Breast epithelium (tissue), 4 donors: ENCODE measurements at regions not wholly inside any gene's neighbourhood (a gene's known extent, or its start where the extent isn't known, plus 50 kb on each side); places are given as distances from the start of the nearest gene placed in this dataset.

Experiments
- DNase-seq, 2 donors: peaks; one replicate each; pipeline ENCODE4 v3.0.0-alpha.2; 2019; ENCODE audit warnings: low spot score in 2 of 2
- H3K27ac ChIP-seq, 2 donors: fragments of 200-600 bp; sonication (generic) in 1 of 2; one replicate each; pipeline ENCODE4 v1.5.1; 2016 to 2019; ENCODE audit warnings: mild to moderate bottlenecking in 1 of 2
- H3K27me3 ChIP-seq, 2 donors: fragments of 200-600 bp; sonication (generic) in 1 of 2; one replicate each; pipeline versions ENCODE4 v1.5.1 to v1.6.0; 2017 to 2019; ENCODE audit warnings: control low read depth in 1 of 2, mild to moderate bottlenecking in 1 of 2
- H3K36me3 ChIP-seq: fragments of 200-600 bp; one replicate; pipeline ENCODE4 v1.5.1; 2019
- H3K4me1 ChIP-seq, 2 donors: fragments of 200-600 bp; sonication (generic); one replicate each; pipeline ENCODE4 v1.5.1; 2016 to 2019; ENCODE audit warnings: control low read depth in 1 of 2
- H3K4me3 ChIP-seq, 3 donors: fragments of 200-600 bp; sonication (generic); 1 replicate in 2 of 3; 2 replicates in 1 of 3; pipeline ENCODE4 v1.5.1; 2016 to 2019; ENCODE audit warnings: mild to moderate bottlenecking in 3 of 3, moderate library complexity in 2 of 3
- H3K9me3 ChIP-seq, 2 donors: fragments of 200-600 bp; sonication (generic) in 1 of 2; one replicate each; pipeline ENCODE4 v1.5.1; 2016 to 2019; ENCODE audit warnings: control low read depth in 1 of 2
- POLR2A ChIP-seq: fragments of 450-650 bp; IDR thresholded peaks from one replicate; pipeline ENCODE4 v1.6.1; 2016; ENCODE audit warnings: antibody characterized with exemption, mild to moderate bottlenecking, moderate library complexity
- POLR2AphosphoS5 ChIP-seq, 3 donors: sonication (generic); formaldehyde crosslinking; IDR thresholded peaks; one replicate each; pipeline ENCODE4 v1.6.1; 2017; ENCODE audit warnings: antibody characterized with exemption in 3 of 3
- intact Hi-C: fragments of 100-400 bp; cut with DNase I; formaldehyde crosslinking; loops from one replicate; pipeline ENCODE4 v1.15.1; 2023; ENCODE audit warnings: low total_unique reads
- TF ChIP-seq, protein P1 (sequence below), 3 donors: fragments of 450-650 bp; IDR thresholded peaks; one replicate each; pipeline ENCODE4 v1.5.1; 2016 to 2017; ENCODE audit warnings: antibody characterized with exemption in 3 of 3, mild to moderate bottlenecking in 3 of 3, moderate library complexity in 3 of 3

DNA sequence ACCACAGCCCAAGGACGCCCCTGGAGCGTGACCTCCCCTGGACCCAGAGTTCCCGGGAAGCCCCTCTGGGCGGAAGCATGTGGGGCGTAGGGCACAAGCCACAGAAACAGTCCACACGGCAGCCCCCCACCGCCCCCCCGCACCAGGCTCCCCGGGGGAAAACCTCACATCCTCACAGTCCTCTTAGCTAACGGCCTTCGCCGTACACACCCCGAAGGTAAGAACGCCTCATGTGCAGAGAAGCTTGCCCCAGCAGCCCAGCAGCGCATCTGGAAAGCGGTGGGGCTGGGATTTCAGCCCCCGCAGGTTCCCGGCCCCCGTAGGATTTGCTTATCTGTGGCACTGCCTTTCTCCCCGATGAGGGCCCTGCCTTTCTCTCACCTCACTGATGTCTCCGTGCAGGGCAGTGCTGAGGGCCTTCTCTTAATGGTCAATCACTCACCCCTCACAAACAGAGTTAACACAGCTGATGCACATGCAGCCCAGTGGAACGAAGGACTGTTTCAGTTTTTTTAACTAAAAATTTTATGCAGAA is 309.2 kb downstream of the BRD1 start:
- Histone ChIP-seq H3K27ac (no peak overlapping the region), H3K27me3 (peaks cover 0 to 61% of the 10 kb centered on the region in 2 donors), H3K36me3 (no peaks in the 10 kb centered on the region), H3K9me3 (peaks cover 0 to 9% of the 10 kb centered on the region in 2 donors), H3K4me1 (no peaks in the 10 kb centered on the region), H3K4me3 (no peak overlapping the region)
- TF ChIP-seq POLR2AphosphoS5 (IDR thresholded peaks at IDR 0.05), result no peak
- no peak for TF ChIP-seq POLR2A
- TF ChIP-seq, protein P1, sequence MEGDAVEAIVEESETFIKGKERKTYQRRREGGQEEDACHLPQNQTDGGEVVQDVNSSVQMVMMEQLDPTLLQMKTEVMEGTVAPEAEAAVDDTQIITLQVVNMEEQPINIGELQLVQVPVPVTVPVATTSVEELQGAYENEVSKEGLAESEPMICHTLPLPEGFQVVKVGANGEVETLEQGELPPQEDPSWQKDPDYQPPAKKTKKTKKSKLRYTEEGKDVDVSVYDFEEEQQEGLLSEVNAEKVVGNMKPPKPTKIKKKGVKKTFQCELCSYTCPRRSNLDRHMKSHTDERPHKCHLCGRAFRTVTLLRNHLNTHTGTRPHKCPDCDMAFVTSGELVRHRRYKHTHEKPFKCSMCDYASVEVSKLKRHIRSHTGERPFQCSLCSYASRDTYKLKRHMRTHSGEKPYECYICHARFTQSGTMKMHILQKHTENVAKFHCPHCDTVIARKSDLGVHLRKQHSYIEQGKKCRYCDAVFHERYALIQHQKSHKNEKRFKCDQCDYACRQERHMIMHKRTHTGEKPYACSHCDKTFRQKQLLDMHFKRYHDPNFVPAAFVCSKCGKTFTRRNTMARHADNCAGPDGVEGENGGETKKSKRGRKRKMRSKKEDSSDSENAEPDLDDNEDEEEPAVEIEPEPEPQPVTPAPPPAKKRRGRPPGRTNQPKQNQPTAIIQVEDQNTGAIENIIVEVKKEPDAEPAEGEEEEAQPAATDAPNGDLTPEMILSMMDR (IDR thresholded peaks at IDR 0.05), result no peak
- intact Hi-C loops, result no loop called here
- peak in 1 of 2 donors; percentile 33 for DNase-seq

DNA sequence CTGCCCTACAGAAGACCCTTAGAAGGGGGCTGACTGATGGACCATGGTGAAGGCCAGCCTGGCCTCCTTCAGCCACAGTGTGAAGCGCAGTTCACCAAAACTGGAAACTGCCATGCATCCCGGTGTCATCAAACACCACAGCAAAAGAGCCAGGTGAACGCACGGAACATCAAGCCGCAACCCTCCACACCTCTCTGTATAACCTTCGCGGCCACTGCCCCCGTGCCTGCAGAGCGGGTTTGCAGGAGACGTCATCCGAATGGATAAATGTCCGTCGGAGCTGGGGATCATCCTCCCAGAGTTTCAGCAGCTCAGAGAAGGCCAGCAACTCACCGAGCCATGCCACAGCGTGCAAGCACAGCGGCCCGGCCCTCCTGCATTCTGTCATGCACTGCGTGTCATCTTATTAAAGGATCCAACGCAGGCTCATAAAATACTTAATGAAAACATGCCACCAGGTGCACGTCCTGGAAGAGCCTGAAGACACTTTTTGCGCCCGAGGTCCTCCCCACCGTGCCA is 309.9 kb downstream of the BRD1 start:
- intact Hi-C loops, result no loop called here
- TF ChIP-seq POLR2AphosphoS5 (IDR thresholded peaks at IDR 0.05) (no peak), POLR2A (no peak)
- TF ChIP-seq, protein P1 (IDR thresholded peaks at IDR 0.05), result no peak
- H3K36me3 ChIP-seq, result no peaks in the 10 kb centered on the region
- H3K9me3 ChIP-seq, result peaks cover 0 to 9% of the 10 kb centered on the region in 2 donors
- H3K27ac ChIP-seq, result no peak overlapping the region
- no peak overlapping the region for H3K4me3 ChIP-seq
- peak in 1 of 2 donors; percentile 24 for DNase-seq
- no peaks in the 10 kb centered on the region for H3K4me1 ChIP-seq
- H3K27me3 ChIP-seq, result peaks cover 0 to 56% of the 10 kb centered on the region in 2 donors

DNA sequence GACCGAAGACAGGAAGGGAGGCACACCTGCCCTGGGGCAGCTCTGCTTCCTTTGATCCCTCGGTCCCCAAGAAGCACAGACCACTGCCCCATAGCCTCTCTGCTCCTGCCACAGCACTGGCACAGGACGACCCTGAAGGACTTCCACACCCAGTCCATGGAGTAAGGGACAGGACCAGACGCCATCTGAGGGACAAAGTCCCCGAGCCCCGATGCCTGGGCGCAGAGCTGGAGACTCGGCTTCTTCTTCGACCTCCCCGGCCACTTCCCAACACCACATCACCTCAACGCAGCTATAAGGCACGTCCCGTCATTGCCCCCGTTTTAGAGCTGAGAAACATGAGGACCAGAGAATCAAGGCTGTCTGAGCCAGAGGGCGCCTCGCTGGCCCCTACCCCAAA is 310.5 kb downstream of the BRD1 start:
- H3K27me3 ChIP-seq, result peaks cover 0 to 53% of the 10 kb centered on the region in 2 donors
- peaks cover 0 to 9% of the 10 kb centered on the region in 2 donors for H3K9me3 ChIP-seq
- H3K27ac ChIP-seq, result no peak overlapping the region
- DNase-seq, result peak in 1 of 2 donors; percentile 33
- H3K4me3 ChIP-seq, result no peak overlapping the region
- intact Hi-C loops, result no loop called here
- H3K4me1 ChIP-seq, result no peaks in the 10 kb centered on the region
- no peaks in the 10 kb centered on the region for H3K36me3 ChIP-seq
- TF ChIP-seq POLR2AphosphoS5 (IDR thresholded peaks at IDR 0.05) (no peak), POLR2A (no peak)
- TF ChIP-seq, protein P1 (IDR thresholded peaks at IDR 0.05), result no peak

GRCh38 chr22:49515475-49515874 is 312.2 kb downstream of the BRD1 start:
- DNase-seq, result peak in 1 of 2 donors; percentile 2
- TF ChIP-seq POLR2AphosphoS5 (IDR thresholded peaks at IDR 0.05), result no peak
- TF ChIP-seq, protein P1 (IDR thresholded peaks at IDR 0.05), result no peak
- TF ChIP-seq POLR2A, result no peak
- Histone ChIP-seq H3K36me3 (no peaks in the 10 kb centered on the region), H3K4me1 (no peaks in the 10 kb centered on the region), H3K4me3 (no peak overlapping the region), H3K9me3 (peaks cover 0 to 13% of the 10 kb centered on the region in 2 donors), H3K27me3 (peaks cover 0 to 46% of the 10 kb centered on the region in 2 donors), H3K27ac (no peak overlapping the region)
- intact Hi-C loops, result no loop called here

- peak in 1 of 2 donors; percentile 22 for DNase-seq
Measured at GRCh38 chr22:49514641-49515040, 313.0 kb downstream of the BRD1 start.

More at GRCh38 chr22:49514641-49515040, 313.0 kb downstream of the BRD1 start:
- Histone ChIP-seq H3K36me3 (no peaks in the 10 kb centered on the region), H3K4me1 (no peaks in the 10 kb centered on the region), H3K27ac (no peak overlapping the region), H3K27me3 (peaks cover 0 to 43% of the 10 kb centered on the region in 2 donors), H3K4me3 (no peak overlapping the region), H3K9me3 (peaks cover 0 to 12% of the 10 kb centered on the region in 2 donors)
- TF ChIP-seq POLR2AphosphoS5 (IDR thresholded peaks at IDR 0.05) (no peak), POLR2A (no peak)
- intact Hi-C loops, result no loop called here
